GM19452 (cell line): ENCODE measurements at regions not wholly inside any gene's neighbourhood (a gene's known extent, or its start where the extent isn't known, plus 50 kb on each side); places are given as distances from the start of the nearest gene placed in this dataset.
"Not testable (repeated sequence)": the region's sequence is repeated elsewhere in the genome, so short reads cannot be mapped to it uniquely, and the experiment has no call there.

Experiments used
- ATAC-seq: cut with Tn5 transposase; IDR thresholded peaks from one replicate; pipeline ENCODE4 v1.9.1; 2021; ENCODE audit not compliant: unreplicated experiment

DNA sequence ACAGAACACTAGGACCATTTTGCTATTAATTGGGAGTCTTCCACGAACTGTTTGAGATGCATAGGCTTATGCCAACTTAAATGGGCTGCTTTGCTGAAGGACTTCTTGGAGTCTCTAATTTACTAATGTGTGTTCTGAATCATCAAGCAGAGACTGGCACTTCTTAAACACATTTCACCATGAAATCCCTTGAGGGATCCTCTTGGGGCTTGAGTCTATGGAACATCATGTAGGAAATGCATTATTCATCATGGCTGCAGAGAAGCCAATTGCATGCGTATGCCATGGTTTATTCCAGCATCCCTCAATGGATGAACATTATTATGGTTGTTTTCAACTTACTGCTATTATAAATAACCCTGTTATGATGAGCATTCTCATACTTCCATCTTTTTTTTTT lies 73.4 kb downstream of the FGD2 start:
- no peak for ATAC-seq

DNA sequence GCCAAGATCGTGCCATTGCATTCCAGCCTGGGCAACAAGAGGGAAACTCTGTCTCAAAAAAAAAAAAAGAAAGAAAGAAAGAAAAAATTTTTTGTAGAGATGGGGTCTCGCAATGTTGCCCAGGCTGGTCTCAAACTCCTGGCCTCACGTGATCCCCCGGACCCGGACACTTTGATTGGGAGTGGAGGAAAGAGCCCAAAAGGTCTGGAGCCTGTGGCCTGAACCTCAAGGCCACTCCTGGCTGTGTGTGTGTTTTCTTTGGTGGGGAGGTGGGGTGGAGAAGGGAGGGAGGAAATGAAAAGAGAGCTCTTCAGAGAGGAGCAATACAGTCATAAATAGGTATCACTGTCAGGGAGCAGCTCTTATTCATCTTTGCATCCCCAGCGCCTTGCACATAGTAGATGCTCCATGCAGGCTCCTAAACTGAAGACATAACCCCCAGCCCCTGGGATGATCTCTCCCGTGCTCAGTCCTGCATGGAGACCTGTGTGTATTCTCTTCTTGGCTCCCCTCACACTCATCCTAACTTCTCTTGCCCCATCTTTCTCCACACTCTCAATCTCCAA lies 75.7 kb downstream of the FGD2 start:
- no peak for ATAC-seq

- ATAC-seq = no peak
Measured at GRCh38 chr6:37082390-37083130, 77.1 kb downstream of the FGD2 start.

DNA sequence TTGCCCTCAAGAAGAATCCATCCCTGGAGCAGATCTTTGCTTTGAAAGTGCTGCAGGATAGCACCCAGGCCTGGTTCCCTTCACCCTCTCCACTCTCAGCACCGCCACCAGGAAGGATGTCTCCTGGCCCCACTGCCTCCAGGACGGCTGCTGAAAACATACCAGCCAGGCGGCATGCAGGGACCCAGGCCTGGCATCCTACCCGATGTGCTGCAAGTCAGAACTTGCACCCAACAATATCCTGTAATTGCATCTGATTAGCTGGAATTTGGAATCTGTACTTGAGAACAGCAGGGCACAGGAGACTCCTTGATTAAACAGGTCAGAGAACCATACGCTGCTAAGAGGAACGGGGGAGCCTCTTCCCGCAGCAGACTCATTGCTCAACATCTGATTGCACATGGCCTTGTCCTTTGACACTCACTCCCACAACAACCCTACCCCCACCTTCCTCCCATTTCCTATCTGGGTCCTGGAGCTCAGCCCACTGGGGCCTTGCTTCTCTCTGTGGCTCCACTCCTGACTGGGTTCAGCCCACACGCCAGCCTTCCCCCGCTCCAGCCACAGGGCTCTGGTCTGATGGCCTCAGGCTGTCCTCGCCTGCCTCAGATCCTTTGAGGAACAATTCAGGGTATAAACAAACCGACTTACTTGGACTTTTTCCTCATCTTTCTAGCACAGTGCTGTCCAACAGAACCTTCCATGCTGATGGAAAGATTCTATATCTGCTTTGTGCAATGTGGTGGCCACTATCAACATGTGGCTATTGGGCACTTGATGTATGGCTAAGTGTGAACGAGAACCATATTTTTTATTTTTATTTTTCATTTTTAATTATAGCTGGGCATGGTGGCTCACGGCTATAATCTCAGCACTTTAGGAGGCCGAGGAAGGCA lies 78.0 kb downstream of the FGD2 start:
- ATAC-seq = no peak

GRCh38 chr6:37084665-37085064 lies 79.2 kb downstream of the FGD2 start:
- not testable (repeated sequence) for ATAC-seq

GRCh38 chr6:37085198-37085597 lies 79.7 kb downstream of the FGD2 start:
- ATAC-seq = no peak

GRCh38 chr6:37088897-37089296 lies 81.1 kb upstream of the PIM1 start:
- no peak for ATAC-seq

DNA sequence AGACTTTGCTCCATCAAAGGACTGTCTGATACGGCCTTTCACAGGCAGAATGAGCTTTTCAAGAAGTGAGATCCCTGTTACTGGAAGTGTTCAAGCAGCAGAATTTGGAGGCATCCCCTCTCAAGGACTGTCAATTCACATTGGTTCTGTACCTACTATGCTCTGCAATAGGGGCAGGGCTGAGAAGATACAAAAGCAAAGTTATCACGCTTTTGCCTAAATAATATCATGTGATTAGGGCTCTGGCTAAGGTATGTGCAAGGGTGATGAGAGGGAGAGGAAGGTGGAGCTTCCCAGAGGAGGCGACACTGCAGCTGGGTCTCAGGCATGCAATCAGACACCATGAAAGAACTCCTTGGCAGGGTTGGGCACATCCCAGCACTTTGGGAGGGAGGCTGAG lies 80.2 kb upstream of the PIM1 start:
- no peak for ATAC-seq

DNA sequence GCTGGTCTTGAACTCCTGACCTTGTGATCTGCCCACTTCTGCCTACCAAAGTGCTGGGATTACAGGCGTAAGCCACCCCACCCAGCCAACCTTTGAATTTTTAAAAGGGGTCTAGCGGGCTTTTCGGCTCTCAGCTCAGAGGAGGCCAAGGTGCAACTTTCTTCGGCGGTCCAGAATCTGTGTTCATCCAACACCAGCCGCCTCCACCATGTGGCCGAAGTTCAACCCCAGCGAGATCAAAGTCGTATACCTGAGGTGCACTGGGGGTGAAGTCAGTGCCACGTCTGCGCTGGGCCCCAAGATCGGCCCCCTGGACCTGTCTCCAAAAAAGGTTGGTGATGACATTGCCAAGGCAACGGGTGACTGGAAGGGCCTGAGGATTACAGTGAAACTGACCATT lies 78.8 kb upstream of the PIM1 start:
- ATAC-seq = not testable (repeated sequence)

DNA sequence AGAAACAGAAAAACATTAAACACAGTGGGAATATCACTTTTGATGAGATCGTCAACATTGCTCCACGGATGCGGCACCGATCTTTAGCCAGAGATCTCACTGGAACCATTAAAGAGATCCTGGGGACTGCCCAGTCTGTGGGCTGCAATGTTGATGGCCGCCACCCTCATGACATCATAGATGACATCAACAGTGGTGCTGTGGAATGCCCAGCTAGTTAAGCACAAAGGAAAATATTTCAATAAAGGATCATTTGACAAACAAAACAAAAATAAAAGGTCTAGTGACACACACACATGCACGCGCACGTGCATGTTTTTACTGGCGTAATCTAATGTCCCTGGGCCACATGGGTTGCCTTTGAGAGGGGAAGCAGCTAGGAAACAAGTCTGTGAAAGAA lies 78.4 kb upstream of the PIM1 start:
- not testable (repeated sequence) for ATAC-seq

- no peak for ATAC-seq
Measured at GRCh38 chr6:37092923-37093727, 76.8 kb upstream of the PIM1 start.

- no peak for ATAC-seq
Measured at GRCh38 chr6:37093728-37094069, 76.3 kb upstream of the PIM1 start.

- no peak for ATAC-seq
Measured at GRCh38 chr6:37095997-37096396, 74.0 kb upstream of the PIM1 start.

GRCh38 chr6:37097335-37097734 lies 72.6 kb upstream of the PIM1 start:
- ATAC-seq = no peak

- no peak for ATAC-seq
Measured at GRCh38 chr6:37099442-37099841, 70.5 kb upstream of the PIM1 start.

DNA sequence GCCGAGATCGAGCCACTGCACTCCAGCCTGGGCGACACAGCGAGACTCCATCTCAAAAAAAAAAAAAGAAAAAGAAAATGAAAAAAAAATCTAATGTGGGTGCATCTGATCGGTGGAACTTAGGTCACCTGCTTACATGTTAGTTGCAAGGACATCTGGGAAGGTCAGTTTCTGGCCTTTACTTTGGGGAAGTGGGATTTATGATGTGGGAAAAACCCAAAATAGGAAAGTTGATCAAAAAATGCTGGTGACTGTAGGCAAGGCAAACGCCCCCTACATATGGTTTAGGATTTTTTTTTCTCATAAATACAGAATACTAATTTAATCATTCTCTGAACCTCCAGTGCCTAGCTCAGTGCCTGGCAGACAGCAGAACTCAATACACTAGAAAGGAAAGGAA lies 69.2 kb upstream of the PIM1 start:
- ATAC-seq = no peak

DNA sequence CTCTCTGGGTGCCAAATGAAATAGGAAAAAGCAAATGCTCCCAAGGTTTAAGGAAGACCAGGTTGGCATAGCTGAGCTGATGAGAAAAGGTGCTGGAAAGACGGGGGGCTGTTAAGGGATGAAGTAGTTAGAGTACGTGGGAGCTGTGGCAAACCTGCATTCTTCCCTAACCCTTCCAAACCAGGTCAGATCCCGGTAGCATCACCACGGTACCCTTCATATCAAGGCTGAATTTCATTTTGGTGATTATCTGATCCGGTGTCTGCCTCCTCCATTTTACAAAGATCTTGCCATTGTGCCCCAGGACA lies 68.0 kb upstream of the PIM1 start:
- ATAC-seq = no peak

GRCh38 chr6:37102299-37103168 lies 67.4 kb upstream of the PIM1 start:
- ATAC-seq = peak; percentile 84

GRCh38 chr6:37103169-37104039 lies 66.5 kb upstream of the PIM1 start:
- no peak for ATAC-seq

DNA sequence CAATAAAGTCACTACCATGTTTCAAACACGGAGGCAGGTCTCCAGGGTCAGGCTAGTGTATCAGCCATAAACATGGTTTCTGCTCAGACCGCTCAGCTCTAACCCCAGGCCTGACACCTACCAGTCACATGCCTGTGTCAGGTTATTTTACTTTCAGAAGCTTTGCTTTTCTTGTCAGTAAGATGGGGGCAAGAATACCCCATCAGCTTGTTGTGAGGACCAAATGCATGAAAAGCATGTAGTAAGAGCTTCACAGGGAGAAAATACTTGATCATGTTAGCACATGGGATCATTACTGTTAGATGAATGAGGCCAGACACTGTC lies 65.2 kb upstream of the PIM1 start:
- ATAC-seq = no peak
